Endothelial cell of umbilical vein (primary cell): ENCODE measurements at regions not wholly inside any gene's neighbourhood (a gene's known extent, or its start where the extent isn't known, plus 50 kb on each side); places are given as distances from the start of the nearest gene placed in this dataset.

Experiments used
- BruUV-seq: library from RNA; stranded (reverse); fragments of 400-500 nt; replicated peaks from 2 replicates; lab custom pipeline; 2021; lab: Mats Ljungman, UMichigan
- CTCF ChIA-PET: fragments of 300-600, 350-600 bp; sonication (Branson Sonifier 250); formaldehyde crosslinking; loops from one replicate; lab custom pipeline; 2021; ENCODE audit warnings: antibody characterized with exemption, inconsistent platforms; lab: Charles Lee
- POLR2A ChIA-PET: fragments of 300-600, 350-600 bp; sonication (Branson Sonifier 250); formaldehyde crosslinking; loops from one replicate; lab custom pipeline; 2021; ENCODE audit warnings: antibody characterized with exemption, inconsistent platforms; lab: Charles Lee
- DNase-seq: peaks from one replicate; pipeline ENCODE4 v3.0.0-alpha.2; 2011; ENCODE audit warnings: low read depth, low spot score
- FAIRE-seq: peaks from 2 replicates; lab custom pipeline; 2011; peaks lifted over from hg19 to GRCh38; lab: Jason Lieb, UNC
- H2AFZ ChIP-seq: 2 replicates; pipeline ENCODE4 v1.6.0; 2012; ENCODE audit warnings: low read depth, low read length, control low read depth, inconsistent platforms
- H3K27ac ChIP-seq: 2 replicates; pipeline ENCODE4 v1.5.1; 2011; ENCODE audit warnings: low read depth, mild to moderate bottlenecking, control low read depth, low read length, moderate library complexity; ENCODE audit not compliant: insufficient read depth
- H3K27me3 ChIP-seq, 2 experiments: 2 replicates each; pipeline versions ENCODE4 v1.6.0 to v1.6.1; 2011; ENCODE audit warnings: low read length in 2 of 2, mixed read lengths in 1 of 2; ENCODE audit not compliant: control insufficient read depth in 2 of 2, insufficient read depth in 2 of 2
- H3K36me3 ChIP-seq, 2 experiments: 2 replicates in 1 of 2; 3 replicates in 1 of 2; pipeline ENCODE4 v1.5.1; 2011; ENCODE audit warnings: low read length in 2 of 2, mild to moderate bottlenecking in 1 of 2, moderate library complexity in 1 of 2; ENCODE audit not compliant: control insufficient read depth in 2 of 2, insufficient read depth in 2 of 2; ENCODE audit errors: extremely low read depth in 1 of 2
- H3K4me1 ChIP-seq: 3 replicates; pipeline ENCODE4 v1.5.1; 2011; ENCODE audit warnings: mild to moderate bottlenecking, low read length; ENCODE audit not compliant: control insufficient read depth, insufficient read depth; ENCODE audit errors: extremely low read depth
- H3K4me2 ChIP-seq: 2 replicates; pipeline ENCODE4 v1.6.1; 2011; ENCODE audit warnings: low read length, control low read depth, mixed read lengths; ENCODE audit not compliant: insufficient read depth
- H3K4me3 ChIP-seq, 3 experiments: fragments of 200-600 bp in 1 of 3; sonication (generic), shearing (Covaris generic) in 1 of 3; replicated peaks in 1 of 3; 2 replicates each; pipeline ENCODE4 v1.5.1; 2011 to 2016; ENCODE audit warnings: control low read depth in 3 of 3, low read length in 3 of 3, mild to moderate bottlenecking in 2 of 3, inconsistent platforms in 1 of 3, low read depth in 1 of 3, moderate library complexity in 1 of 3; ENCODE audit not compliant: insufficient read depth in 1 of 3
- H3K79me2 ChIP-seq: 2 replicates; pipeline ENCODE4 v1.6.0; 2012; ENCODE audit warnings: low read length, inconsistent platforms; ENCODE audit not compliant: control insufficient read depth, insufficient read depth
- H3K9ac ChIP-seq: replicated peaks from 2 replicates; pipeline ENCODE3; 2011; ENCODE audit warnings: low read length, control low read depth; ENCODE audit not compliant: insufficient read depth; ENCODE audit errors: extremely low read depth
- H3K9me1 ChIP-seq: replicated peaks from 3 replicates; pipeline ENCODE4 v1.6.0; 2011; ENCODE audit warnings: mild to moderate bottlenecking, low read length; ENCODE audit not compliant: control insufficient read depth, insufficient read depth; ENCODE audit errors: extremely low read depth
- H3K9me3 ChIP-seq: replicated peaks from 2 replicates; pipeline ENCODE4 v1.5.1; 2012; ENCODE audit warnings: low read length, inconsistent platforms; ENCODE audit not compliant: control insufficient read depth, insufficient read depth
- H4K20me1 ChIP-seq: replicated peaks from 2 replicates; pipeline ENCODE3; 2011; ENCODE audit warnings: mild to moderate bottlenecking, low read length; ENCODE audit not compliant: control insufficient read depth, insufficient read depth; ENCODE audit errors: extremely low read depth
- EZH2 ChIP-seq: IDR thresholded peaks from 2 replicates; pipeline ENCODE4 v1.6.1; 2012; ENCODE audit warnings: borderline replicate concordance, low read depth, mild to moderate bottlenecking, moderate library complexity, low read length, inconsistent platforms; ENCODE audit not compliant: severe bottlenecking
- FOS ChIP-seq: IDR thresholded peaks from 2 replicates; pipeline ENCODE4 v1.6.1; 2011; ENCODE audit warnings: mild to moderate bottlenecking, low read length, moderate library complexity, borderline replicate concordance; ENCODE audit not compliant: insufficient read depth
- GATA2 ChIP-seq: IDR thresholded peaks from 2 replicates; pipeline ENCODE4 v1.7.0; 2011; ENCODE audit warnings: low read depth, mild to moderate bottlenecking, moderate library complexity, mixed read lengths, low read length; ENCODE audit not compliant: insufficient read length, insufficient read depth
- JUN ChIP-seq: IDR thresholded peaks from 2 replicates; pipeline ENCODE4 v1.6.1; 2011; ENCODE audit warnings: borderline replicate concordance, low read depth; ENCODE audit not compliant: insufficient read length, insufficient read depth
- MYC ChIP-seq: IDR thresholded peaks from one replicate; pipeline ENCODE4 v1.6.1; 2011; ENCODE audit warnings: mild to moderate bottlenecking, low read depth, low read length
- POLR2A ChIP-seq: IDR thresholded peaks from 2 replicates; pipeline ENCODE4 v1.6.1; 2012; ENCODE audit warnings: low read depth, mild to moderate bottlenecking, control low read depth, low read length
- POLR2AphosphoS5 ChIP-seq: IDR thresholded peaks from 2 replicates; pipeline ENCODE4 v1.6.1; 2012; ENCODE audit warnings: low read depth, mild to moderate bottlenecking, control low read depth, low read length, moderate library complexity; ENCODE audit not compliant: insufficient read depth
- dilution Hi-C: fragments of 300-500 bp; cut with MboI; formaldehyde crosslinking; loops from one replicate; pipeline ENCODE4 v1.15.0; 2019; ENCODE audit warnings: low sequenced_read_pairs; ENCODE audit not compliant: extremely low pct_ligation_motif_present
- intact Hi-C: fragments of 100-400 bp; cut with micrococcal nuclease; formaldehyde crosslinking; loops from one replicate; pipeline ENCODE4 v1.10.0; 2022
- TF ChIP-seq, protein P1 (sequence below), 2 donors: IDR thresholded peaks; 1 replicate in 1 of 2; 2 replicates in 1 of 2; pipeline ENCODE4 v1.5.1; 2011; ENCODE audit warnings: low read length in 2 of 2, mild to moderate bottlenecking in 2 of 2, moderate library complexity in 2 of 2, control low read depth in 1 of 2, inconsistent platforms in 1 of 2, low read depth in 1 of 2; ENCODE audit not compliant: insufficient read depth in 1 of 2; ENCODE audit errors: extremely low read depth in 1 of 2

DNA sequence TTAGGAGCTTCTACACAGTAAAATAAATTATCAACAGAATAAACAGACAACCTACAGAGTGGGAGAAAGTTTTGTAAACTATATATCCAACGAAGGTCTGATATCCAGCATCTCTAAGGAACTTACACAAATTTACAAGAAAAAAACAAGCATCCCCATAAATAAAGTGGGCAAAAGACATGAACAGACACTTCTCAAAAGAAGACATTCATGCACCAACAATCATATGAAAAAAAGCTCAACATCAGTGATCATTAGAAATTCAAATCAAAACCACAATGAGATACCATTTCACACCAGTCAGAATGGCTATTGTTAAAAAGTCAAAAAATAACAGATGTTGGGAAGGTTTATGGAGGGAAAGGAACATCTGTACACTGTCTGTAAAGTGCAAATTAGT is 526.4 kb upstream of the CAMK1G start:
- Histone ChIP-seq H3K9me1 (no peaks in the 10 kb centered on the region), H3K27ac (no peak overlapping the region), H3K4me1 (no peaks in the 10 kb centered on the region), H3K9ac (no peak overlapping the region), H3K4me3 (no peak overlapping the region), H4K20me1 (no peaks in the 10 kb centered on the region), H3K79me2 (no peaks in the 10 kb centered on the region), H3K9me3 (no peaks in the 10 kb centered on the region), H3K27me3 (no peaks in the 10 kb centered on the region), H3K4me2 (no peak overlapping the region), H3K36me3 (no peaks in the 10 kb centered on the region), H2AFZ (no peak overlapping the region)
- ChIA-PET POLR2A (no interaction called here), CTCF (no interaction called here)
- intact Hi-C loops, result no loop called here
- BruUV-seq, result no TSS peak
- no peak for DNase-seq
- TF ChIP-seq MYC (no peak), EZH2 (no peak), FOS (no peak), POLR2A (no peak), JUN (no peak), POLR2AphosphoS5 (no peak)
- no peak for FAIRE-seq
- dilution Hi-C loops, result no loop called here

DNA sequence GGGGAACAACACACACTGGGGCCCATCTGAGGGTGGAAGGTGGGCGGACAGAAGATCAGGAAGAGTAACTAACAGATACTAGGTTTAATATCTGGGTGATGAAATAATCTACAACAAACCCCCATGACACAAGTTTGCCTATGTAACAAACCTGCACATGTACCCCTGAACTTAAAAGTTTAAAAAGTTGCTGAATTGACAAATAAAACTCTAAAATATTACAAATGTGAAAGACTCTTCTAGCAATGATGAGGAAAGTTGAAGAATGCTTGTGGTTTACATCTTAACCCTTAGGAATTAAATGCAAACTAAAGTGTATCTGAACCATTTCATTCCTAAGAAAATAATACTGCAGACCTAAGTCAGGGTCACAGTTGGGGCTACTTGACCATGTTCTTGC is 525.6 kb upstream of the CAMK1G start:
- Histone ChIP-seq H3K4me3 (no peak overlapping the region), H4K20me1 (no peaks in the 10 kb centered on the region), H3K9me3 (no peaks in the 10 kb centered on the region), H3K4me2 (no peak overlapping the region), H3K9me1 (no peaks in the 10 kb centered on the region), H3K4me1 (no peaks in the 10 kb centered on the region), H3K79me2 (no peaks in the 10 kb centered on the region), H3K27me3 (no peaks in the 10 kb centered on the region), H2AFZ (no peak overlapping the region), H3K9ac (no peak overlapping the region), H3K36me3 (no peaks in the 10 kb centered on the region), H3K27ac (no peak overlapping the region)
- CTCF ChIA-PET, result no interaction called here
- no peak for DNase-seq
- TF ChIP-seq GATA2 (no peak), POLR2A (no peak), JUN (no peak), FOS (no peak), POLR2AphosphoS5 (no peak)
- TF ChIP-seq, protein P1, sequence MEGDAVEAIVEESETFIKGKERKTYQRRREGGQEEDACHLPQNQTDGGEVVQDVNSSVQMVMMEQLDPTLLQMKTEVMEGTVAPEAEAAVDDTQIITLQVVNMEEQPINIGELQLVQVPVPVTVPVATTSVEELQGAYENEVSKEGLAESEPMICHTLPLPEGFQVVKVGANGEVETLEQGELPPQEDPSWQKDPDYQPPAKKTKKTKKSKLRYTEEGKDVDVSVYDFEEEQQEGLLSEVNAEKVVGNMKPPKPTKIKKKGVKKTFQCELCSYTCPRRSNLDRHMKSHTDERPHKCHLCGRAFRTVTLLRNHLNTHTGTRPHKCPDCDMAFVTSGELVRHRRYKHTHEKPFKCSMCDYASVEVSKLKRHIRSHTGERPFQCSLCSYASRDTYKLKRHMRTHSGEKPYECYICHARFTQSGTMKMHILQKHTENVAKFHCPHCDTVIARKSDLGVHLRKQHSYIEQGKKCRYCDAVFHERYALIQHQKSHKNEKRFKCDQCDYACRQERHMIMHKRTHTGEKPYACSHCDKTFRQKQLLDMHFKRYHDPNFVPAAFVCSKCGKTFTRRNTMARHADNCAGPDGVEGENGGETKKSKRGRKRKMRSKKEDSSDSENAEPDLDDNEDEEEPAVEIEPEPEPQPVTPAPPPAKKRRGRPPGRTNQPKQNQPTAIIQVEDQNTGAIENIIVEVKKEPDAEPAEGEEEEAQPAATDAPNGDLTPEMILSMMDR (IDR thresholded peaks at IDR 0.05; ENCODE audit: extremely low read depth in 1 of 2, insufficient read depth in 1 of 2, low read depth in 1 of 2, low read length in 2 of 2), result no peak
- intact Hi-C loops (no loop called here), dilution Hi-C loops (no loop called here)
- no TSS peak for BruUV-seq
- POLR2A ChIA-PET, result no interaction called here
- no peak for FAIRE-seq
